Breast epithelium (tissue), 3 donors: ENCODE measurements at regions not wholly inside any gene's neighbourhood (a gene's known extent, or its start where the extent isn't known, plus 50 kb on each side); places are given as distances from the start of the nearest gene placed in this dataset.

Experiments used
- CTCF ChIP-seq, 3 donors: fragments of 450-650 bp; IDR thresholded peaks; one replicate each; pipeline ENCODE4 v1.5.1; 2016 to 2017; ENCODE audit warnings: antibody characterized with exemption in 3 of 3, mild to moderate bottlenecking in 3 of 3, moderate library complexity in 3 of 3
- POLR2A ChIP-seq: fragments of 450-650 bp; IDR thresholded peaks from one replicate; pipeline ENCODE4 v1.6.1; 2016; ENCODE audit warnings: antibody characterized with exemption, mild to moderate bottlenecking, moderate library complexity
- POLR2AphosphoS5 ChIP-seq, 3 donors: sonication (generic); formaldehyde crosslinking; IDR thresholded peaks; one replicate each; pipeline ENCODE4 v1.6.1; 2017; ENCODE audit warnings: antibody characterized with exemption in 3 of 3

- TF ChIP-seq POLR2A (no peak), CTCF (IDR thresholded peaks at IDR 0.05) (no peak), POLR2AphosphoS5 (IDR thresholded peaks at IDR 0.05) (no peak)
These were observed 122.9 kb upstream of the NTF3 start for GRCh38 chr12:5308996-5309395.
